ENCODE measurements at regions not wholly inside any gene's neighbourhood (a gene's known extent, or its start where the extent isn't known, plus 50 kb on each side); places are given as distances from the start of the nearest gene placed in this dataset.

GRCh38 chr21:23789864-23790263, 1817.4 kb downstream of the MRPL39 start:
- TF ChIP-seq TAF1 (conservative IDR thresholded peaks at IDR 0.05), result no peak
- TF ChIP-seq, protein P1, sequence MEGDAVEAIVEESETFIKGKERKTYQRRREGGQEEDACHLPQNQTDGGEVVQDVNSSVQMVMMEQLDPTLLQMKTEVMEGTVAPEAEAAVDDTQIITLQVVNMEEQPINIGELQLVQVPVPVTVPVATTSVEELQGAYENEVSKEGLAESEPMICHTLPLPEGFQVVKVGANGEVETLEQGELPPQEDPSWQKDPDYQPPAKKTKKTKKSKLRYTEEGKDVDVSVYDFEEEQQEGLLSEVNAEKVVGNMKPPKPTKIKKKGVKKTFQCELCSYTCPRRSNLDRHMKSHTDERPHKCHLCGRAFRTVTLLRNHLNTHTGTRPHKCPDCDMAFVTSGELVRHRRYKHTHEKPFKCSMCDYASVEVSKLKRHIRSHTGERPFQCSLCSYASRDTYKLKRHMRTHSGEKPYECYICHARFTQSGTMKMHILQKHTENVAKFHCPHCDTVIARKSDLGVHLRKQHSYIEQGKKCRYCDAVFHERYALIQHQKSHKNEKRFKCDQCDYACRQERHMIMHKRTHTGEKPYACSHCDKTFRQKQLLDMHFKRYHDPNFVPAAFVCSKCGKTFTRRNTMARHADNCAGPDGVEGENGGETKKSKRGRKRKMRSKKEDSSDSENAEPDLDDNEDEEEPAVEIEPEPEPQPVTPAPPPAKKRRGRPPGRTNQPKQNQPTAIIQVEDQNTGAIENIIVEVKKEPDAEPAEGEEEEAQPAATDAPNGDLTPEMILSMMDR (IDR thresholded peaks at IDR 0.05; ENCODE audit: low read depth, low read length, missing input control), result no peak
- no peak for TF ChIP-seq RAD21 (IDR thresholded peaks at IDR 0.05)
- TF ChIP-seq, protein P2, sequence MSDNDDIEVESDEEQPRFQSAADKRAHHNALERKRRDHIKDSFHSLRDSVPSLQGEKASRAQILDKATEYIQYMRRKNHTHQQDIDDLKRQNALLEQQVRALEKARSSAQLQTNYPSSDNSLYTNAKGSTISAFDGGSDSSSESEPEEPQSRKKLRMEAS (IDR thresholded peaks at IDR 0.05), result no peak
- TF ChIP-seq HNF4A (conservative IDR thresholded peaks at IDR 0.05), result no peak
- no peak for TF ChIP-seq GABPA (IDR thresholded peaks at IDR 0.05 in 1 of 2, conservative IDR thresholded peaks at IDR 0.05 in 1 of 2)
- no peak for TF ChIP-seq REST (IDR thresholded peaks at IDR 0.05)
- TF ChIP-seq YY1 (IDR thresholded peaks at IDR 0.05), result no peak
